ENCODE measurements at regions not wholly inside any gene's neighbourhood (a gene's known extent, or its start where the extent isn't known, plus 50 kb on each side); places are given as distances from the start of the nearest gene placed in this dataset.

DNA sequence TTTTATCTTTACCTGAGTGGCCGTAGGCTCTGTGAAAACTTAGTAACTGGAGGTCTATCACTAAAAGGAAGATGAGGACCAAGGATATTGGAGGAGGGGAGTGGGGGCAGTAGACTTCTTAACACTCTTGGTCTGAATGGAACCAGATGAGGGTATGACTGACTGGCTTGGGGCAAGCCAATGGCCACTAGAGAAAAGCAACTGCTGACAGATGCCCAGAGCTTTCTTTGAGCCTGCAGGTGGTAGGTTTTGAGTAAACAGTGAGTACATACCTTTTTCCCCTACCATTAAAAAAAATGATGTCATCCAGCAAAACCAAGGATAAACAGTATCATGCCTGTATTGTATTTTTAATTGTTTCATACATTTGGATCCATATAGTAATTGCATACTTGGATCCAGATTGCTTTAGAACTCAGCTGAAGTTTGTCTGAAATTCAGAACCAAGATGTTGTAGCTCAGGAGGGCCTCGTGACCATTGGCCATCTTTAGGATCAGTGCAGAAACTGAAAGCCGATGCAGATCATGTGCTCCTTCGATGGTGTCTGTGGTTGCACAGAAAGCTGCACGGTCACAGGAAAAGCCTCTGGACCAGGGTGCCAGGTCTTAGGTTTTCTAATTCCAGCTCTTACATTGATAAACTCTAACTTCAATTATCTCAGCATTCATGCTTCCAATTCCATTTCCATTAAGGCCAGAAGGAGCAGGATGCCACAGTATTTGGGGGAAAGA, 131.0 kb downstream of the PDGFRA start:
- DNase-seq: peak; percentile 33

DNA sequence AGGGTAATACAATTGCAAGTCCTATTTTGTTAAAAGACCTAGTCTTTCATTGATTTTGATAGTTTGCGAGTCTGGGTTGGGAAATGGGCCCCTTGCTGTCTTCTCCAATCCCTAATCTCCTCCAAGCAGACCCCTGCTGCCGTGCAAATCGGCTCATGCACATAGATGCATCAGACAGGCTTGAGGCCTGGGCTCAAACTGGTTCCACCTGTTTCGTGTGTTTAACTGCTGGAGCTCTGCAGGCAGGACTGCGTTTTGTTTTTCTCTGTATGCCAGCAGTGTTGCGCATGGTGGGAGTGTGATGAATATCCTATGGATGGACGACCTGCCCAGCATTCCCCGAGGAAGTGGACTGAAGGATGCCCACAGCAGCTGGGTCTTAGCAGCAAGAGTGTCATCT, 133.9 kb downstream of the PDGFRA start:
- peak; percentile 70 for DNase-seq

DNA sequence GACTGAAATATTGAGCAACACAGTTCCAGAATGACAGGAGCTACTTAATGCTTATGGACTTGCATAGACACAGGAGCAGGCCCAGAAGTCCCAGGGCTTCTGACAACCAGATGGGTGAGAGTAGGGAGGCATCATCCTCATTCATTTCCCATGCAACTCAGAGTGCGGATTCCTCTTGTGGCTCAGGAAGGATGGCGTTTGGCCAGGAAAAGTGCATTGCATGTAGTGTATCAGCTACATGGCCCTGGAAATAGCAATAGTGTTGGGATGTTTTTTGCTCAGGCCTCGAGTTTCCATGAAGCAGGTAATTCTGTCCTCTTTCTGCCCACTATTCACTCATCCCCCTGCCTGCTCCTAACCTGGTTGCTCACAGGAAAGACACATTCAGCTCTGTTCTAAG, 136.6 kb downstream of the PDGFRA start:
- DNase-seq: no peak

DNA sequence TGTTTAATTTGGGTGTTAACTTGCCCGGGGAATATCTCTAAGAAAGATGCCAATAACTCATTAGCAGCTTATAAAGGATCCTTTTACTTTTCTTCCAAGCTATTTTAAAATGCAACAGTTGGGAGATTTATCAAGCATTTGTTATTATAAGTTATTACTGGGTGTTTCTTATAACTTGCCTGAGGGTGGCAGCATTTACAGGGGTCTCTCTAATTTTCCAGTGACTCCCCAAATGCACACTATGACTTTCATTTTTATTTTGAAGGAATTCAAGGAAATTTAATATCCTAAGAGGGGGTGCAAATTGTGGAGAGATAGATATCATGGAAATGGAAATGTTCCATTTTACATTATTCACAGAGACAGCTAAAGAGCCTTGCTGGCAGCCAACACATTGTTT, 138.0 kb downstream of the PDGFRA start:
- no peak for DNase-seq

DNA sequence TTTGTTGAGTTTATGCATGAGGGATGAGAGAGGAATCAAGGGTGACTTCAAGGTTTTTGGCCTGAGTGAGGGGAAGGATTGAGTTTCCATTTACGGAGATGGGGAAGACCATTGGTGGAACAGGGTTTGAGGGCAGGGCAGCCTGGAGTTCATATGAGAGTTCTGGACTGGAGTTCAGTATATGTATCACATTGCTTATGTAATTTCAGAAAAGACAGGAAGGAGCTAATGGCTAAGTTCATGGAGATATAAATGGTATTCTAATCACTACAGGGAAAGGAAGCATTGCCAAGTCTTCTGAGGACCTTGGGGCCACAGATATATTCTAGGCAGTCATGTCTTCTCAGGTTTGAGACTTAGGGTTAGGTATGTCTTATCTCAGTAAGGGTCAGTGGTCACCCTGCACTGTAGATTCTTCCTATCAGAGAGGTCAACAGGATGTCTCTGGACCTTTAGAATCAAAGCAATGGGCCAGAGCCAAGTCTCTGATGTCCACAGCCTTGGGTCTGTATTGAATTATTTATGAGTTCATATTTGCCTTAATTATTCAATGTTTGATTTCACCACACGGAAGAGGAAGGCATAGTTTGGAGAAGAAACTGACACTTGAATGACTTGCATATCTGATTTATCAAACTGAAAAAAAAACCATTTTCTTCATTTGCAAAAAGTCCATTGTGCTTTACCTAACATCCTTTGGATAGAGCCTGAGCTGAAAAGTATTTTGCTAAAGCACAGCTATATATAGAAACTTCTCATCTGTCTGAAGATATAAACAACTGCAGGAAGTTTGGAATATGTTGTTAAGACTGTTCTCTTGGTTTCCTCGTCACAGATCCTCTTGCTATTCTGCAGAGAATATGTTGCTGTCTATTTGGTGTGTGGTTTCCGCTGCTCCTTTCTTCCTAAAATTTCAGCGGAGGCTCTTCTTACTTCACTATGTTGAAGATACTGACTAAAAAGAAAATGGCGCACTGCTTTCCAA, 139.5 kb downstream of the PDGFRA start:
- no peak for DNase-seq

DNA sequence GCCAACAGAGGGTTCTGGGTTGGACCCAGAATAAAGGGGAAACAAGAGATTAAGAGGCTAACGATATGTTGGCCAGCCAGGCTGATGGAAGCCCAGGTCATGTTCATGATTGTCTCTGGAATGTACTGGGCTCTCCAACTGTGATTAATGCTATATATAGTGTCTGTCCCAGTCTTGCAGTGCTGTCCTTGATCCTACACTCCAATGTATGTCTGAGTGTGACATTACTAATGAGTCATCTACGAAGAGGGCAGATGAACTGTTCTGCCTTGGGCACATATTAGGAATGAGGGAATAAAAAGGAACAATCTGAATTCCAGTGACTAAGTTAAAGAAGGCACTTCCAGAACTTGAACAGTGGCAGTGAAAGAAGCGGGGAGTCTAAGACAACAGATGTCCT, 142.1 kb downstream of the PDGFRA start:
- DNase-seq: no peak

DNA sequence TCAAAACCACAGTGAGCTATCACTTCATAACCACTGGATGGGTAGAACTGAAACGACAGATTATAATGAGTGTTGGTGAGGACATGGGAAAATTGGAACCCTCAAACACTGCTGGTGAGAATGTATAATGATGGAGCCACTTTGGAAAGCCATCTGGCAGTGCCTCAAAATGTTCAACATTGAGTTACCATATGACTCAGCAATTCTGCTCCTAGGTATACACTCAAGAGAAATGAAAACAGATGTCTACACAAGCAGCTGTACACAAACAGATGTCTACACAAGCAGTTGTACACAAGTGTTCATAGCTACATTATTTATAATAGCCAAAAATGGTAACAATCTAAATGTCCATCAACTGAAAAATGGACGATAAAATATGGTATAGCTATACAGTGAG, 143.9 kb downstream of the PDGFRA start:
- no peak for DNase-seq

DNA sequence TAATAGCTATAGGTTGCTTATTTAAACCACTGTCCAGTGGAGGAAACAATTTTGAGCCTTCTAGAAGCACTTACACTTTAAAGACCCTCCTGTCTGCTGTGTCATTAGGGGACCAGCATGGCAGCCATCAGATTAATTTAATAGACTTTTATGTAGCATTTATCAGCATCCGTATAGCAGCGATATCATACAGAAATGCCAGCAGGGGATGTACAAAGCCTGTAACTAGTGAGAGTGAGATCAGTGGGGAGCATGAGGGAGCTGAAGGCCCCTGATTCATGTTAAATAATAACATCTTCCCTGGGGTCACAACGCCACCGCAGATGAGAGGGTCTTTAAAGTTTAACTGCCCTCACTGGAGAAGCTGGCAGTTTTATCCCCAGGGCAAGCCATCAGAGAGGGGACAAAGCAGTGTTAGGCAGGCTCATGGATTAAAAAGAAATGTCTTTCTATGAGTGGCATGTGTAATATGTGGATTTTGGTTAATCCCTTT, 144.7 kb downstream of the PDGFRA start:
- no peak for DNase-seq

DNA sequence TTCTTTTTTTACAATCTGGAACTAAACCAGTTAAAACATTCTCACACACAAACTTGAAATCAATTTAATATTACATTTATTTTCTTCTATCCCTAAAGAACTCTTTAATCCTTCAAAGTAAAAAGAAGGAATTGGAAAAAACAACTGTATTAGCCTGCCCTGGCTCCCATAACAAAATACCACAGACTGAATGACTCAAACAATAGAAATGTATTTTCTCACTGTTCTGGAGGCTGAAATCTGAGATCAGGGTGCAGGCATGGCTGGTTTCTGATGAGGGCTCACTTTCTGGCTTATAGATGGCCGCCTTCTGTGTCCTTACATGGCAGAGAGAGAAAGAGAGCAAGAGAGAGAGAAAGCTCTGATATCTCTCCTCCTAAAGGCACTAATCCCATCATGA, 149.4 kb downstream of the PDGFRA start:
- no peak for DNase-seq

DNA sequence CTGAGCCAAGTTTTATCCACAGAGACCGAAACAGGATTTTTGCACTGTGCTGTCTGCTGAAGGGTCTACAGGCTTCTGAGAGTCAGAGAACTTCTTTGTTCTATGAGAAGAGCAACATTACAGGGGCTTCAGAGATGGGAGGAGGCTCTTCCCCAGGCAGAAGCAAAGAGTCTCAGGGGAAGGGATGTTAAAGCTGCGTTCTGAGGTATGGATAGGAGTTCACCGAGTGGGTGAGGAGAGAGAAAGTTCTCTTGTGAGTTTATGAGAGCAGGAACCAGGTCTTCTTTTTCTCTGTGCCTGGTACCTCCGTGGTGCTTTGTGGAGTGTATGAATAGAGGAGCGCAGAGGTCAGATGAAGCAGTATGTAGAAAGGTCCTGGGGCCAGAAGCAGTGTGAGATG, 155.1 kb downstream of the PDGFRA start:
- DNase-seq: no peak

DNA sequence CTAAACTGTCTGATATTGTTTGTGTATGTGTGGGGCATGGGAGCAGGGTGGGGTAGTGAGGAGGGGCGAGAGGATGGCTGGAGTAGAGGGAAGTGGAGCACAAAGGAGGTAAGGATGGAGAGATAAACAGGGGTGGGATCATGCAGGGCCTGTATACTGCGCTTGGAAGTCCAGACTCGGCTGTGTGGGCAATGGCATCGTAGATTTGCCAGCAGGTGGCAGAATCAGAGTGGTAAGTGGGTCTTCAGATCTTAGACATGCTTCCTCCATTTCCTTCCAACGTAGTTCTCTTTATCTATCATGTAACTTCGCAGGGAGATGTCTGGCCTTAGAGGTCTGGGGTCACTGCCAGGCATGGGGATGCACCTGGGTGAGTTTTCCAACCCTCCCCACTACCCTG, 155.5 kb downstream of the PDGFRA start:
- DNase-seq: peak; percentile 14

DNA sequence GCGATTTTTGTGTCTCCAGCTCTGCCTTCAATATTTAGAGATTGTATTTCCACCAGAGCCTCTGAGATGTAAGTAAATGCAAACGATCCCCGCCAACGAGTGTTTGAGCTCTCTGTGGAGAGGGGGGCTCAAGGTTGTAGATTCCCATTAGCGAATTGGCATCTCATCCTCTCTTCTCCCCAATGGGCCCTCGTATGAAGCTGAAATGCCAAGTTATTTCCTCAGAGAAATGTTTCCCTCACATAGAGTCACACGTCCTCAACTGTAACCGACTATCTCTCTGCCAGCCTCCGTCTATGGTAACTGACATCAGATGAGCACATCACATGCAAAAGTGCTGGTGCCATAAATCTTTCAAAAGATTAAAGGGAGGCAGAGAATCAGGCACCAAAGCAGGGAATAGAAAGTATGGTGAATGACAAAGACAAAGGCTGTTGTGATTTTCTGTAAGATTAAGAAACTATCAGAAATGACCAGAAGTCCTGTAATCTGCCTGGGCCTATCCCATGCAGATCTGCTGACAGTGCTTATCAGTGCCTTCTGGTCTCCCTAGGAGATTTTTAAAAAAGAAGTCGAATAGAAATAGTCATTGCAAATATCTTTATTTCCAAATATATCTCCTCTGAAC, 157.1 kb downstream of the PDGFRA start:
- DNase-seq: no peak

DNA sequence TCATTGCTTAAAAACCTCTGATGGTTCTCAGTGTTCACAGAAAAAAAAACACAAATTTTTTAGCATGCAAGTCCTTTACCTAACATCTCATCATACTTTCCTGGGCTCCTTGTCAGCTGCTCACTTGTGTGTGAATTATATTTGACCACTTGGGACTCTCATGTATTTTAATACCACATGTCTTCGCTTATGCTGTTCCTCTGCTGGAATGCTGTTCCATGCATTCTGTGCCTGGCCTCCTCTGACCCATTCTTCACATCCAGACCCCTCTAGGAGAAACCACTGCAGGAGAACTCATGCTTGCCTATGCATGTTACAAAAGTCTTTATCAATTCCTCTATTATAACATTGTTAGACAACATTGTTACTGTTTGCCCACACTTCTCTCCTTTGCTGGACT, 157.6 kb downstream of the PDGFRA start:
- no peak for DNase-seq

DNA sequence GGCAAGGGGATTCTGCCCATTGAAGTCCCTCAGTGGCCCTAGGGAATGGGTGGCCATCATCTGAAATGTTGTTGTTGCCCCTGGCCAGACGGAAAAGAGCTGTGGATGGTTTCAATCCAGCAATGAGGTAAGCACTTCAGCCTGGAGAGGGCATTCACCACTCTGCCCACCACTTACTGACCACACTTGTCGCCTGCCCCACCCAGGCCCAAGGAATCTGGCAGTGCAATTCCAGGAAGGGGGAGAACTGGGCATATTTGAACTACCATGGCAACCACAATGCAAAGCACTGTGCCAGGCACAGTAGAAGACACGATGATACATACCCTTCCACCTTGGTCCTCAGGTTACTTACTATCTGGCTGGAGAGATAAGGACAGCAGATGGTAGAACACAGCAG, 161.6 kb downstream of the PDGFRA start:
- no peak for DNase-seq

DNA sequence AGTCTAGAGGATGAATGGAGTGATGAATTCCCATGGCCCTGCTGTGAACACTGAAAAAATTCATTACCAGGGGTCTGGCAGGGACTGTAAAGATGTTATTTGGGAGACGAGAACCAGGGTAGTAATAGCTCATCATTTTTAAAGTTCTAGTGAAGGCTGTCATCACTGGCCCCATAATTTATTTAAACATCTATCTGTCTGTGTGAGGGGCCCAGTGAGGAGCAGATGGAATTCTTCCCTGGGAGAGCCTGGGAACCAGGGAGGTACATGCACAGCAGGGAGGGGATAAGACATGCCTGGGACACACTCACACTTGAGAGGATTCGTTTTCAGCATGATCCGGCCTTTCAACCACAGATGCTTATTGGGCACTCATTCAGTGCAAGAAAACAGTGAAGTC, 162.0 kb downstream of the PDGFRA start:
- DNase-seq: no peak

DNA sequence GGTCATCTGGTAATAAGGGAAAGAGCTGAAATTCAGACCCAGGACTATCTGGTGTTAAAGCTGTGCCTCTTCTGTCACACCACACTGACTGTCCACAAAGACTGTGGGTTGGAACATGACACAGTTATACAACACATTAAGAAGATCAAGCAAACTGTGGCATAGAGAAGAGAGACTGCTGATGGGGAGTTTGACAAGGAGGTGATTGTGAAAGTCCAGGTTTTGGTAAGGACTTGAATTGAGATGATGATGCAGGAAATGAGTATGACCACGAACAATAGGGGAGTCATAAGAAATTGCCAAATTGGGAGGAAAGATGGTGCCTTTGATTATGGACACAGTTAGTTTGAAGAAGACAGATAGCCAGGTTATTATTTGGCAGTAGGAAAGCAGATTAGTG, 163.4 kb downstream of the PDGFRA start:
- DNase-seq: no peak

DNA sequence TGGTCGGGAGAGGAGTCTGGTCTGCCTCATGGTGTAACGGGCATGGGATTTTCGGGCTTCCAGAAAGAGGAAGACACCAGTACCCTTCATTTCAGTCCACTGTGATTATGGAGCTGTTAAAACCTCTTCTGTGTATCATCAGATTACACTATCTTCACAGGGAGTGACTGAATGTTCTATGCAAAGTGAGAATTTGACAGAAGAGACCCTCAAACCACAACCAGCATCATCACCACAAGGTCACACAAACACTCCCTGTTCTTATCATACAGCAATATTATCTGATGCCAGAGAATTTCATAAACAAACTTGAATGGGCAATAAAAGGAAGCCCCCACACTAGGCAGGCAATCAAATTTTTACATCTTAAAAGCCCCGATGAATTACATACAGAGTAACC, 164.2 kb downstream of the PDGFRA start:
- DNase-seq: no peak

DNA sequence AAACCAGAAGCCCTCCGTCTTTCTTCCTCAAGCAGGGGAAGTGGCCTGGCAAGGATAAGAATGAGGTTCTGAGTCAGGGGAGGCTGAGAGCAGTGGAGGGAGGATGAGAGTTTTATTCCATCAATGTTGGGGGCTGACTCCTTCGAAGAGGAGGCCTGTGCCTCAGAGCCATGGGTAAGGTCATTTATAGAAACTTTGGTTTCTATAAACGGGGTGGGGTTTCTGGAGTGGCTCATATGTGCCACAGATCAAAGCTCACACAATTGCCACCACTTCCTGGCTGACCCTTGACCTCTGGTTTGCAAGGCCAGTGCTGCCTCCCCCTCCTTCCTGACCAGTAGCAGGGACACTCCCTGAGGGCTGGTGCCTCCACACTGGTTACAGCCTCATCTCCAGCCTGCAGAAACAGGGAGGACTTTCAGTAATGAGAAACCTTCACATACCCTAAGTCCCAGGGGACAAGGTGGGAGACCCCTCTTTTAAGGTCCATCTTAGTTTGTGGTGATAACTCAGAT, 166.0 kb downstream of the PDGFRA start:
- DNase-seq: no peak

DNA sequence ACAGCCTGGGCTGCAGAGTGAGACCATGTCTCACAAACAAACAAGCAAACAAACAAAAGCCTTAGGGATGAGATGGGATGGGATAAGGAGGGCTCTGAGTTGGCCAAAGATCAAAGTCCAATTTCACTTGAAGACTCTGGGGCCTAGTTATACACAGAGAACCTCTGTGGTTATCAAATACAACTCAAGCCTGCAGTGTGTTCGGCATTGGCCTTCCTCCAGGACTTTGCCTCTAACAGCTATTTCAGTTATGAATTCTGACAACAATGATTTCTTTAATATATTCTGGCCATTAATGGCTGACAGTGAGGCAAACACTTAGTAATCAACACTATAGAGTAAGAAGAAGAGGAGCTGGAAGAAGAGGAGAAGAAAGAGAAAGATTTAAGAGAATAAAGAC, 171.1 kb downstream of the PDGFRA start:
- no peak for DNase-seq

DNA sequence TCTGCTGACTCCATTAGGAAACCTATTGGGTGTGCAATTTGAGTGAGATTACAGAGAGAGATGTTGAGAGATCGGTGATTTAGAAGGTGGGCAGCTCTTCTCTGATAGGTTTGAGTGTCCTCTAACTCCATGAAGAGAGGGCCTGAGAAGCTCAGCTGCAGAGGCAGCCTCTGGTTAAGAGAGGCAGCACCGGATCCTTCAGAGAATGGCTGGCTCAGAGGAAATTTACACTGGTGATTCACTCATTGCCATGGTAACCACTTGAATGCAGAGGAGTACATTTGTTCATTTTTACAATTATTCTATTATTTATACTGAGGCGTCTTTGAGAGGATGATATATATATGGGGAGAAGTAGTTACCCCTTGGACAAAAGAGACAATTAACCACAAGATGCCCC, 171.7 kb downstream of the PDGFRA start:
- no peak for DNase-seq

DNA sequence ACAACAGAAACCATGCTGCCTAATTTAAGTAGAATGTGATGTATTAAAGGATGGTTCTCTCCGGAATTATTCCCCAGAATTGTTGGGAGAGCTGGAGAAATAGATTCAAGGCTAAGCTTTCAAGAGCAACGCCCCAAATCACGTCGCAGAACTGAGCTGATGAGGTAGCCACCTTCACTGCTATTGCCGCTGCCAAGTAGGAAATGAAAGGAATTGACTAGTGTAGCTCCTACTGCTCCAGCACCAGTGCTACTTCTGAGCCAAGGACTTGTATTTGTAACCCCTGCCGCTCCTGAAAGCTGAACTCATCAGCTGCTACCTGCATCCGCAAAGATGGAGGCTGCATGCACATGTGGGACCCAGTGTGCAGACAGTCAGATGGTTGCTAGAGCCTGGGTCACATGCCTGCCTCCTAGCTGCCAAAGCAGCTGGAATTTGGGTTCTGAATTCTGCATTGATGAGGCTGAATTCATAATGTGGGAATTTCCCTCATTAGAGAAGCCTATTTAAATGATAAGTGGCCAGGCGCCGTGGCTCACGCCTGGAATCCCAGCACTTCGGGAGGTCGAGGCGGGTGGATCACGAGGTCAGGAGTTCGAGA, 173.9 kb downstream of the PDGFRA start:
- DNase-seq: no peak

DNA sequence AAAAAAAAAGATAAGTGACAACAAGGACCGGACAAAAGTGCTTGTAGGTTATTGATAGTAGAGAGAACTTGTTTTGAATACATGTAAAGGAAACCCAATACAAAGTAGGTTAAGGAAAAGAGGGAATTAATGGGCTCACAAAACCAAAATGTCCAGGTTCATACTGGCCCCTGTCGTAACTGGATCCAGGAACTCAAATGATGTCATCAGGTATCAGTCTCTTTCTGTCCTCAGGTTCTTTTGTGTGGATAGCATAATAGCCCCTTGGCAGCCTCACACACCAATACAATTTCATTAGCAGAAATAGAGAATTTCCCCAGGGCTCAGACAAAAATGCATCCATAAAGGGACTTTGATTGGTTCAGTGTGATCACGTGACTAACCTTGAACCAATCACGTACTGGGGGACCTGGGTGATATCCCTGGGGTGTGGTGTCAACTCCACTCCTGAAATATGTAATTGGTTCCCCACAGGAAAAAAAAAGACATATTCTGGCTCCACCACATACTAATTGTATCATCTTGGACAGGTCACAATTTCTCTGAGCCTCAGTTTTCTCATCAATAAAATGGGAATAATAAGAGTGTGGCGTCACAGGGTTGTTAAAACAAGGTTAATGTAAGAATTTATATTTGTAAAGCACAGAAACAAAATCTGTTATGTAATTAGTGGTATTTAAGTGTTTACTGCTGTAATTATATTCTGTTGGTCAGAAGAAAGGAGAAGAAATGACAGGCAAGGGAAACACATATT, 174.8 kb downstream of the PDGFRA start:
- DNase-seq: no peak
